ENCODE measurements at regions not wholly inside any gene's neighbourhood (a gene's known extent, or its start where the extent isn't known, plus 50 kb on each side); places are given as distances from the start of the nearest gene placed in this dataset.
"Not testable (repeated sequence)": the region's sequence is repeated elsewhere in the genome, so short reads cannot be mapped to it uniquely, and the experiment has no call there.

GRCh38 chr15:96470681-96471310 is 140.3 kb downstream of the NR2F2 start:
- no peak for DNase-seq (ENCODE audit: low read depth, low spot score)

DNA sequence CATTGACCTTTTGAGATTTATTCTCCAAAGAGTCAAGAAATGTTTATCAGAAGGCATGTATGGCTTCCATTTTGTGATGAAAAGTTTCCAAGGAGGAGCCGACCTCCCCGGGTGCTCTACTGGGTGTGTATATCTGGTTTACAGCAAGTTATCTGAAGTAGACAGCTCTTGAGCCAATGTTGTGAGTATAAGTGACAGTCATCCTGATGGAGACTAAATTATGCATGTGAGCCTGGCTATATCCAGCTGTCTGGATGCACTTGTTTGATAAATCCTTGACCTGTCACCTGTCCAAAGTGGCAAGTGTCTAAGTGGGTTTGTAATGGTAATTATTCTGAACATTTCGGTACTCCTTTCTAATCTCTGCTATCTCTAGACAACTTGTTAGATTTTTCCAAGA is 142.2 kb downstream of the NR2F2 start:
- DNase-seq (ENCODE audit: low read depth, low spot score), result no peak

GRCh38 chr15:96473556-96473955 is 143.1 kb downstream of the NR2F2 start:
- no peak for DNase-seq (ENCODE audit: low read depth, low spot score)

- no peak for DNase-seq (ENCODE audit: low read depth, low spot score)
Measured at GRCh38 chr15:96474231-96474664, 143.7 kb downstream of the NR2F2 start.

- DNase-seq (ENCODE audit: low read depth, low spot score), result no peak
Measured at GRCh38 chr15:96477227-96477626, 146.7 kb downstream of the NR2F2 start.

DNA sequence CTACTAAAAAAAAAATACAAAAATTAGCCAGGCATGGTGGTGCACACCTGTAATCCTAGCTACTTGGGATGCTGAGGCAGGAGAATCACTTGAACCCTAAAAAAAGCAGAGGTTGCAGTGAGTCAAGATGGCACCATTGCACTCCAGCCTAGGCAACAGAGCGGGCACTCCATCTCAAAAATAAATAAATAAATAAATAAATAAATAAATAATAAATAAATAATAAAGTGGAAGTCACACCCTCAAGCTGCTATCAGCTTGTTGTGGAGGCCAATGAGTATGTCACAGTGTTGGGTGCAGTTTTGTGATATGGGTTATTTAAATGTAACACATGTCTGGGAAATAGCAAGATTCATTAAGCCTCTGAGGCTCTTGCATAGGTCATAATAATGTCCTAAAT is 153.9 kb downstream of the NR2F2 start:
- DNase-seq (ENCODE audit: low read depth, low spot score), result not testable (repeated sequence)

DNA sequence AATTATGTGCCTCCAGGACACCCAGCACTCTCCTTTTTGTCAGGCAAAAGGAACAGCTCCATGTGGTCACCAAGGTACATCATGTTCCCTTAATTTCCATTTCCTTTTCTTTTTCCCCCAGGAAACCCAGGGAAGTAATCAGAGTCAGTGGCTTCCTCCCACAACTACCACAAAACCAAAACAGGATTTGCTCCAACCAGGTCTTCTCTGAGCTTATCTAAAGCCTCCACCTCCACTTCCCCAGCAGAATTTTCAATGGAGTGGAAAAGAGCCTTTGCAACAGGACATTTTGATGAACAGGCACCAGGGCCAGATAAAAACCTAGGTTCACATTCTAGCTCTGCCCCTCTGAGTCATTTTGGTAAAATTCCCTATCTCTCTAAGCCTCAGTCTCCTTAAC is 154.3 kb downstream of the NR2F2 start:
- no peak for DNase-seq (ENCODE audit: low read depth, low spot score)

- no peak for DNase-seq (ENCODE audit: low read depth, low spot score)
Measured at GRCh38 chr15:96487245-96487644, 156.7 kb downstream of the NR2F2 start.

GRCh38 chr15:96491066-96491699 is 160.7 kb downstream of the NR2F2 start:
- DNase-seq (ENCODE audit: low read depth, low spot score), result not testable (repeated sequence)

- not testable (repeated sequence) for DNase-seq (ENCODE audit: low read depth, low spot score)
Measured at GRCh38 chr15:96491700-96492644, 161.5 kb downstream of the NR2F2 start.

GRCh38 chr15:96494505-96494904 is 164.0 kb downstream of the NR2F2 start:
- DNase-seq (ENCODE audit: low read depth, low spot score), result no peak

- no peak for DNase-seq (ENCODE audit: low read depth, low spot score)
Measured at GRCh38 chr15:96495386-96495785, 164.9 kb downstream of the NR2F2 start.

GRCh38 chr15:96497951-96498350 is 167.5 kb downstream of the NR2F2 start:
- no peak for DNase-seq (ENCODE audit: low read depth, low spot score)

DNA sequence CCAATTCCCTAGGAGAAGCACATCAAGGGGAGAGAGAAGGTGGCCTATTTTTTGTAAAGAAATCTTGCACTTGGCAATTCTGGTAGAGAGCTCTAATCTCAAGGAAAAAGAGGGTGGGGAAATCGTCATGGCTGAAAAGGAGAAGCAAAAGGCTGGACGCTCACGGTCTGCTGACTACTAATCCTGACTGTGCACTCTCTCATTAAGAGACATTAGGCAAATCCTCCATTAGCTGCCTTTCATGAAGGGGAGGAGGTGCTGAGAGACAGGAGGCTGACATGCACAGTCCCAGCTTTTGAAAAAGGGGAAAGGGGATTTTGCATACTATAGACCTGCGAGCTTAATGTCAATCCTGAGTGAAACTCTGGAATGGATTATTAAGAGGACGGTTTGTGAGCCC is 170.0 kb downstream of the NR2F2 start:
- no peak for DNase-seq (ENCODE audit: low read depth, low spot score)

DNA sequence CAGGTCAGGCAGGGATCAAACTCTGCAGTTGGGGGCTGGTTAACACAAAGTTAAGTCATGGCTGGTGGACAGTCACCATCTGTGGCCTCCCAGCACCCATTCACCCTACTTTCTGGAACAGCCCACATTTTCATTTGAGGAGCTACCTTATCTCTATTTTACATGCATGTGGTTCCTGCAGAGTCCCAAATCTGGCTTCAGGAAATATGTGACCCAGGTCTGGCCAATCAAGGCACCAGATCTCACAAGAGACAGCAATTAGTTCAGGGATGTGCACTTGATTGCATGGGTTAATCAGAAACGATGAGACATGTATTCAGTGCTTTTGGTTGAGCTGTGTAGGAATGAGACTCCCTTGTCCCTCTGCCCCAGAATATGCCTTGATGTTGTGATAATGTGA is 170.9 kb downstream of the NR2F2 start:
- DNase-seq (ENCODE audit: low read depth, low spot score), result no peak

- DNase-seq (ENCODE audit: low read depth, low spot score), result no peak
Measured at GRCh38 chr15:96502196-96502595, 171.7 kb downstream of the NR2F2 start.

DNA sequence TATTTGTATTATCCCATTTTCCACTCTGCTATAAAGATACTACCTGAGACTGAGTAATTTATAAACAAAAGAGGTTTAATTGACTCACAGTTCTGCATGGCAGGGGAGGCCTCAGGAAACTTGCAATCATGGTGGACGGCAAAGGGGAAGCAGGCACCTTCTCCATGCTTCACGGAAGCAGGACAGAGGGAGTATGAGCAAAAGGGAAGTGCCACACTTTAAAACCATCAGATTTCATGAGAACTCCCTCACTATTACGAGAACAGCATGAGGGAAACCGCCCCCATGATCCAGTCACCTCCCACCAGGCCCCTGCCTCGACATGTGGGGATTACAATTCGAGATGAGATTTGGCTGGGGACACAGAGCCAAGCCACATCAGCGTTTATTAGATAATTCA is 172.8 kb downstream of the NR2F2 start:
- DNase-seq (ENCODE audit: low read depth, low spot score), result no peak

GRCh38 chr15:96504371-96504770 is 173.9 kb downstream of the NR2F2 start:
- no peak for DNase-seq (ENCODE audit: low read depth, low spot score)

- DNase-seq (ENCODE audit: low read depth, low spot score), result no peak
Measured at GRCh38 chr15:96505014-96505413, 174.5 kb downstream of the NR2F2 start.

DNA sequence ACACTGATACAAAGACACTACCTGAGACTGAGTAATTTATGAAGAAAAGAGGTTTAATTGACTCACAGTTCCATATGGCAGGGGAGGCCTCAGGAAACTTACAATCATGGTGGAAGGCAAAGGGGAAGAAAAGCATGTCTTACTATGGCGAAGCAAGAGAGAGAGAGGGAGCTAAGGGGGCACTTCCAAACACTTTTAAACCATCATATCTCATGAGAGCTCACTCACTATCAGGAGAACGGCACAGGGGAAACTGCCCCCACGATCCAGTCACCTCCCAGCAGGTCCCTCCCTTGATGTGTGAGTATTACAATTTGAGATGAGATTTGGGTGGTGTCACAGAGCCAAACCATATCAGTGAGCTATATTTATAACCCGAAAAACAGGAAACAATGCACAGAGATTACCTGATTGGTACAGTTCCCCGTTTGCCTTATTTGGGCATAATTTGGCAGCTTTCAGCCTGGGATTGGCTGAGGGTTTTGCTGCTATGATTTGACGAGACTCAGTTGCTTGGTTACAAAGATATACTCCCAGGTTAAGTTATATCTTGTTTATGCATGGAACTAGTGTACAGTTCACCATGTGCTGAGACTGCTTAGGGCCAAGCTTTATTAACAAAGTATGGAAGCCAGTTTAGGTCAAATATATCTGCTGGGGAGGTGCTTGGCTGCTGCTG is 184.2 kb downstream of the NR2F2 start:
- no peak for DNase-seq (ENCODE audit: low read depth, low spot score)

GRCh38 chr15:96515371-96515770 is 184.9 kb downstream of the NR2F2 start:
- no peak for DNase-seq (ENCODE audit: low read depth, low spot score)

- no peak for DNase-seq (ENCODE audit: low read depth, low spot score)
Measured at GRCh38 chr15:96521386-96521785, 190.9 kb downstream of the NR2F2 start.
